AML-193 (cell line): ENCODE measurements at regions not wholly inside any gene's neighbourhood (a gene's known extent, or its start where the extent isn't known, plus 50 kb on each side); places are given as distances from the start of the nearest gene placed in this dataset.

ENCODE experiments used
- DNase-seq, 2 experiments: peaks; one replicate each; lab custom pipeline; 2025; lab: John Stamatoyannopoulos, UW

DNA sequence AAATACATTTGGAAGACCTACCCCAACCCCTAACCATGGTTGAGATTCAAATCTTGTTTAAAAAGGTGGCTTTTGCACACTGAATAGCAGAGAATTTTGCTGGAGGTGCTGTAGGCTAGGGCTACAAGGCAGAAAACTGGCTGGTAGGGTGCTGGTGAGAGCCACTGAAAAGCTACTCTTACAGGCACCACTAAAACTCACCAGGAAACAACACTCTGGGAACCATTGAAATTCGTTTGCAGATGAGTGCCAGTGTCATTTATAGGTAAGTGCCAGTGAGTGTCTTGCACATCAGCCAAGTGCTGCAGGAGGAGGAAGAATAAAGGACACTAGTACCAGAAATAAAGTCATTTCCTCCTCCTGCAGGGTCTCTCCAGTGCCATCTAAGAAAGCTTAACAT is 610.2 kb downstream of the ZNF385D start:
- no peak for DNase-seq

- DNase-seq: no peak
These were observed 612.9 kb downstream of the ZNF385D start for GRCh38 chr3:21138085-21138484.

DNA sequence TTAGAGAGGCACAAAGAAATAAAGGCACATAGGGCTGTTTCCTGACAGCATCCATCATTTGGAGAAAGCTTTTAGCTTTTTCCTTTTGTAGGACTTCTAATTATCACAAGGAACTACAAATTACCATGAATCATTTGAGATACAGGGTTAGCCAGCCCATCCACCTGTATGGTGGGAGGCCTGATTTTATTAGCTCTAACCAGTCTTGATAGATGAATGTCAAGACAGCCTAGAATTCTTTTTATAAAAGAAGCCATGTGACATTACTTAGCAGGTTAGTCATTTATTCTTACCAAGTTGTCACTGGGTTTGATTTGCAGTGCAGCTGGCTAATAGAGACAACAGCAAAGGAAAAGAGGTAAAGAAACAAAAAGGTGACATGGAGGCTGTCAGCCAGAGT is 618.1 kb downstream of the ZNF385D start:
- no peak for DNase-seq

DNA sequence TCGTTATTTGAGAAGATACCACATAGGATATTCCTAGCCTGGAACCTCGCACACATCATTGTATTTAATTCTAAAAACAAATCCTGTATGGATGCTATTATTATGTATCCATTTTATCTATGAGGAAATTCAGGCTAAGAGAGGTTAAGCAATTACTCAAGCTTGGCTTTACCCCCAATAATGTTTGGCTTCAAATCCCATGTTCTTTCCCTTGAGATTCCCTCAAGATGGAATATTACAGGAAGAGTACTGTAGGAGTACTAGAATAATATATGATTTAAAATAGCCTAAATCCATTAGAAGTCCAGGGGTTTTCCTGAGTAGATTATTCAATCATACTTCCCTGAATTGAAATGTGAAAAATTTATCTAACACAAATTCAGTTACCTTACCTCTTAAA is 630.2 kb downstream of the ZNF385D start:
- DNase-seq: no peak

DNA sequence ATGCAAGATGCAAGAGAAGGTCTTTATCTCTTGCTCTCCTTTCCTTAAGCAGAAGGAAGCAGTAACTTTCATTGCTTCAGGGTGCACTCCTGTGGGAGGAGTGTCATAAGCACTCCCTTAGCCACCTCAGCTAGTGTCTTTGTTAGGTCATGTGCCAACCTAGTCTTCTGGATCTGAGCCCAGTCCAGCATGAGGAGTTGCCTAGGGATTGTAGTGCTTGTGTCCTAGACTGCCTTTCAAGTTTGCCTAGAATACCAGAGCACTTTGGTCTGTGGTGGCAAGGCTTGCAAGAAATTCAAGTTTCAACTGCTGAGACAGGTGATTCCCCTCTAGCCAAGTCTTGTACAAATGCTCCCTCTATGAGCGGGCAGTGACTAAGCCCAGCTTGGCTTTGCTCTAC is 633.6 kb downstream of the ZNF385D start:
- no peak for DNase-seq

GRCh38 chr3:21109056-21109455 is 642.0 kb downstream of the ZNF385D start:
- DNase-seq: no peak

GRCh38 chr3:21105784-21106183 is 645.2 kb downstream of the ZNF385D start:
- DNase-seq: no peak

DNA sequence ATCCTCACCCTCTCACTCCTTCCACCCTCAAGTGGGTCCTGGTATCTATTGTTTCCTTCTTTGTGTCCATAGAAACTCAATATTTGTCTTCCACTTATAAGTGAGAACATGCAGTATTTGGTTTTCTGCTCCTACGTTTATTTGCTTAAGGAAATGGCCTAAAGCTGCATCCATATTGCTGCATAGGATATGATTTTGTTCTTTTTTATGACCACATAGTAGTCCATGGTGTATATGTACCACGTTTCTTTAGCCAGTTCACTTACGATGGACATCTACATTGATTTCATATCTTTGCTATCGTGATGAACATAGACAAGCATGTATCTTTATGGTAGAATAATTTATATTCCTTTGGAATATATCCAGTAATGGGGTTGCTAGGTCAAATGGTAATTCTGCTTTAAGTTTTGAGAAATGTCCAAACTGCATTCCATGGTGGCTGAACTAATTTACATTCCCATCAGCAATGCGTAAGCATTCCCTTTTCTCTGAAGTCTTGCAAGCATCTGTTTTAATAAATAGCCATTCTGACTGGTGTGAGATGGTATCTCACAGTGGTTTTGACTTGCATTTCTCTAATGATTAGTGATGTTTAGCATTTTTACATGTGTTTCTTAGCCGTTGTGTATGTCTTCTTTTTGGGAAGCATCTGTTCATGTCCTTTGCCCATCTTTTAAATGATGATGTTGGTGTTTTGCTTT is 650.2 kb downstream of the ZNF385D start:
- DNase-seq: no peak

GRCh38 chr3:21094686-21095085 is 656.3 kb downstream of the ZNF385D start:
- no peak for DNase-seq

DNA sequence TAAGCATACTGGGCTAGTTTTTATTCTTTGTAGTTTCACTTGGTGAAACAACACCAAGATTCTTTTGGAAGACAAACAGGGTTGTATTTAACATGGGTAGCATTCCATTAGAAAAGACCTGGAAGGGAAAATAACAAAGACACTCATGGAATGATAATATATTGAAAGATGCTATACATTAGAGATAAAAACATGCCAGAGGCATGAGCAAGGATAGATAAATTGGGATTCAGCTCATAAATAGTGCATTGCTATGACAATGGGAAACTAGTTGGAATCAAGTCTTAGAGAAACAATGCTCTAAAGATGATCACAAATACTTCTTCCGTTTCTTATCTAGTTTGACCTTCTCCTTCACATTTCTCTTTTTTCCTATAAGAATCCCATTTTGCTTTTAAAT is 677.4 kb downstream of the ZNF385D start:
- DNase-seq: no peak

DNA sequence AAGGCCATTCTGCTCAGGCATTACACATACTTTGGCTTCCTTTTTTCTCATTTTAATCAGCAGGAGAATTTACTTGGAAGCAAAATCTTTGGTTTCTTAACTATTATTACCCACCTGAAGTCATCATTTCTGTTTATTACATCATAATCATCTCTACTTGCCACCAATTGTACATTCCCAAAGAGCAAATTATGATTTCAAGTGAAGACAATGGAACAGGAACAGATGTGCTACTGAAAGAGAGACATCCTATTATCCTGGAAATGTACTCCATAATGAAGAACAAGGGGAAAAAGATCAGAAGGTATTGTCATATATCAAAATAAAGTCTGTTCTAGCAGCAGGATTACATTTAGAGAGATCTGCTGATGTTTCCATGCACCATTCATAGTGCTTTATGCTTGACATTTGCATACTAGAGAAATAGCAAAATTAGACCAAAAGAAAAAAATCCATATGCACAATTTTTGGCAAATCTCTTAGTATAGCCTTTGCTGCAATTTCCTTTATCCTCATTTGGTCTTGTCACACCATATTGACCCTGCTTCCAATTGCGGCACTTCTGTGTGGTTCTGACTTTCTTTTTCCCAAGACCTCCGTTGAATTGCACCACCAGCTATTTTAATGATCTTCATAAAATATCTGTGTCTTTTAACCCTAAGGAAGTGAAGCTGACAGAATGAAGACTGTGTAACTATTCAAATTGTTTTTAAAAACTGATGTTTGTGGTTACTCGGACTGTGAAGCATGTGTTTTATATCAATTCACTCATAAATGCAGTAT is 683.8 kb downstream of the ZNF385D start:
- DNase-seq: no peak

DNA sequence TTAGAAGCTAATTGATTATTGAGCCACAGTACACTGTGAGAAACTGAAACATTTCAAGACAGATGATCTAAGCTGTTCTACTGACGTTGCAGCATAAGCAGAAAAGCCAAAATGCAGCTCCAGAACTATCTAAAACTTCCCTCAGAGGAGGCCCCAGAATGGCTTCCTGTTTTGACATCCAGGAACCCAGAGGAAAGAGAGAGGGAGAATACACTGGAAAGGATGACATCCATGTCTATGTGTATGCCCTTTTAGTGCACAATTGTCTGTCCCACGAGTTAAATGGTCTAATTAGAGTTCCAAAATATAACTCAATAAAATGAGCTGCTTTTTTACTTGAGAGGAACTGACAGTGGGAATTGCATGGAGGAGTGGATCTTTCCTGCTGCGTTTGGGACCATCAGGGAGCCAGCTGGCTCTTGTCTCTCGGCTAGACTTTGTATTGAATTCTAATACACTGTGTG is 688.1 kb downstream of the ZNF385D start:
- no peak for DNase-seq

DNA sequence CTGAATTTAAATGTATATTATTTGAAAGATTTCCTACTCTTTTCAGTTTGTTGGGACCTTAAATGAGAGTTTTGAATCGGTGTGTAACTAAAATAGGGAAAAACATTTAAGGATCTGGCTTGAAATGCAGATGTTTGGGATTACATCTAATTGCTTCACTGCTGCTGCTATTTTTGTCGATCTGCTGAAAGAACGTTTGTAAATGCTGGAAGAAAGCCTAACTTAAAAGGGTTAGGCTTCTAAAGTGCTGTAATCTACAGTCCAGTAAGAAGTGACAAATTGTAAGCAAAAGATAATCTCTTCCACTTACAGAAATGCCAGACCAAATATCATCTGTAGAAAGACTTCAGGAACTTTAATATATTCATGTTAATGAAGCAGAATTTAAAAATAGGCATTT is 691.6 kb downstream of the ZNF385D start:
- no peak for DNase-seq

DNA sequence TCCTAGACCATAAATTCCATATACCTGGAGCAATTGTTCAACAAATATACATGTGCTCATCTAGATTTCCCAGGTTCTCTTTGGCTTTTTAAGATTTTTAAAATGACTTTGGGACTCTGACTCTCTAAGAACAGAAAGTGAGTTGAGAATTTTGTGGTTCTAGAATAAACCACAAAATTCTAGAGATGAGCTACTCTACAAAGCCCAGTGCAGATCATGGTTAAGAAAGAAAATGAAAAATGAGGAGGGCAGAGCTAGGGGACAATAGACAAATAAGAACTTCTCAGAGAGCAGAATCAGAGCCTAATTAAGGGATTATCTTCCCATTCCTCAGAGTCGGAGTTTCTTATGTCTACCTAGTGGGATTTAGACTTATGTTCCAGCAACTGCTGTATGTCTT is 694.7 kb downstream of the ZNF385D start:
- DNase-seq: no peak

DNA sequence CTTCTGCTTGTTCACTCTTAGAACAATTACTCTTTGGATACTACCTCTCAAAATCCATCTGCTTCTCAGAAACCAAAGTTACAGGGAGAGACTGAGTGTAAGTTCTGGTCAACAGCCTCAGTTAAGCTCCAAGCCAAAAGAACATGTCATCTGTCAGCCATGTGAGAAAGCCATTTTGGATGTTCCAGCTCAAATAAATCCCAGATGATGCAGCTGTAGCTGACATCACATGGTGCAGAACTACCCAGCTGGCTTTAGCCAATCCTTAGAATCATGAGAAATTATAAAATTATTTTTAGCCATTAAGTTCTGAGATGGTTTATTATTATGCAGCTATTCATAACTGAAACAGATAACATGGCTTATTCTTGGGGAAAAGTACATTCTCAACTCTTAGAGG is 696.0 kb downstream of the ZNF385D start:
- DNase-seq: no peak

DNA sequence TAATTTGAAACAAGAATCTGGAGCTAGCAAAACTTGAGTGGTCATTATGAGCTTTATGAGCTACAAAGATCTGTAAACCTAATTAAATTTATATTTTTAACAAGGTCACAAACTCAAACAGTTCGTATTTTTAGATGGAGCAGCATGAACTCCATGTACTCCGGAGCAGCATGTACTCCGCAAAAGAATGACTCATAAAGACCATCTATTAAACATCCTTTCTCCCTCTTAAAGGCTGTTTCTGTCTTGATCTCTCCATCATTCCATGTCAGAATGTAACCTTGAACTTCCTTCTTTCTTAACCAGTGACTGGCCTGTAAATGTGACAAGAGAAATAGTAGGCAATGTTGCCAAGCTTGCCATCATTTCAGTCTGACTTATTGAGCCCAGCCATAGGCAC is 696.9 kb downstream of the ZNF385D start:
- DNase-seq: no peak

GRCh38 chr3:21049334-21050062 is 701.5 kb downstream of the ZNF385D start:
- no peak for DNase-seq

DNA sequence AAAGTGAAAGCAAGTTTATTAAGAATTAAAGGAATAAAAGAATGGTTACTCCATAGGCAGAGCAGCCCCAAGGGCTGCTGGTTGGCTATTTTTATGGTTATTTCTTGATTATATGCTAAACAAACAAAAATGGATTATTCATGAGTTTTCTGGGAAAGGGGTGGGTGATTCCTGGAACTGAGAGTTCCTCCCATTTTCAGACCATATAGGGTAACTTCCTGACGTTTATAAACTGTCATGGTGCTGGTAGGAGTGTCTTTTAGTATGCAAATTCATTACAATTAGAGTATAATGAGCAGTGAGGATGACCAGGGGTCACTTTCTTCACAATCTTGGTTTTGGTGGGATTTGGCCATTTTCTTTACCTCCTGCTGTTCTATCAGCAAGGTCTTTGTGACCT is 707.9 kb downstream of the ZNF385D start:
- DNase-seq: no peak

DNA sequence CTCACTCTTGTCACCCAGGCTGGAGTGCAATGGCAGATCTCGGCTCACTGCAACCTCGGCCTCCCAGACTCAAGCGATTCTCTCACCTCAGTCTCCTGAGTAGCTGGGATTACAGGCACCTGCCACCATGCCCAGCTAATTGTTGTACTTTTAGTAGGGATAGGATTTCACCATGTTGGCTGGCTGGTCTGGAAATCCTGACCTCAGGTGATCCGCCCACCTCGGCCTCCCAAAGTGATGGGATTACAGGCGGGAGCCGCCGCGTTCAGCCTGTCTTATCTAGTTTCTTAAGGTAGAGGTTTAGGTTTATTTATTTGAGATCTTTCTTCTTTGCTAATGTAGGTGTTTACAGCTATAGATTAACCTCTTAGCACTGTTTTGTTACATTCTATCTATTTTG is 708.8 kb downstream of the ZNF385D start:
- no peak for DNase-seq

GRCh38 chr3:21041621-21042020 is 709.4 kb downstream of the ZNF385D start:
- DNase-seq: no peak

GRCh38 chr3:21036888-21037287 is 714.1 kb downstream of the ZNF385D start:
- DNase-seq: no peak

DNA sequence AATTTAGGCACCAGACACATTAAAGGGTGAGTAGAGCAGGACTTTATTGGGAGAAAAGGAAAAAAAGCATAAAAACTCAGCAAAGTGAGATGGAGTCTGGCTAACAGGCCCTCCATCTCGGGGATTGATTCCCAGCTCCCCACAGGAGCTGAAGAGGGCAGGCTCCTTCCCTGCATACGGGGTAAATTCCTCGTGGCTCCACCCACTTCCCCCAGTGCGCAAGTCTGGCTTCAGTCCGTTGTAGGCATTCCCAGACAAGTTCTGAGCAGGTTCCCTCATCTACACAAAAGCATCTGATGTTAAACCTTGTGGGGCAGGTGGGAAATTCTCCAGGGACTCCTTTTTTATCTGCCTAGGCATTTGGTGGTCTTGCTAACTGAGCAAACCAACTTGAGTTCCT is 722.6 kb downstream of the ZNF385D start:
- DNase-seq: no peak

GRCh38 chr3:21024563-21024962 is 726.4 kb downstream of the ZNF385D start:
- DNase-seq: no peak
